Stimulated activated CD4-positive, alpha-beta T cell treated with anti-CD3 and anti-CD28 coated beads, TNF-alpha, amount 100 ng/mL, for 1 hour (primary cell): ENCODE measurements at regions not wholly inside any gene's neighbourhood (a gene's known extent, or its start where the extent isn't known, plus 50 kb on each side); places are given as distances from the start of the nearest gene placed in this dataset.
"Not testable (repeated sequence)": the region's sequence is repeated elsewhere in the genome, so short reads cannot be mapped to it uniquely, and the experiment has no call there.

Experiments used
- DNase-seq, 3 donors: peaks; one replicate each; pipeline ENCODE4 v3.0.0-alpha.2; 2020; ENCODE audit warnings: low read depth in 3 of 3, low spot score in 1 of 3

- no peak for DNase-seq
Observed at GRCh38 chr5:56309262-56309826, 76.2 kb upstream of the ANKRD55 start.

DNA sequence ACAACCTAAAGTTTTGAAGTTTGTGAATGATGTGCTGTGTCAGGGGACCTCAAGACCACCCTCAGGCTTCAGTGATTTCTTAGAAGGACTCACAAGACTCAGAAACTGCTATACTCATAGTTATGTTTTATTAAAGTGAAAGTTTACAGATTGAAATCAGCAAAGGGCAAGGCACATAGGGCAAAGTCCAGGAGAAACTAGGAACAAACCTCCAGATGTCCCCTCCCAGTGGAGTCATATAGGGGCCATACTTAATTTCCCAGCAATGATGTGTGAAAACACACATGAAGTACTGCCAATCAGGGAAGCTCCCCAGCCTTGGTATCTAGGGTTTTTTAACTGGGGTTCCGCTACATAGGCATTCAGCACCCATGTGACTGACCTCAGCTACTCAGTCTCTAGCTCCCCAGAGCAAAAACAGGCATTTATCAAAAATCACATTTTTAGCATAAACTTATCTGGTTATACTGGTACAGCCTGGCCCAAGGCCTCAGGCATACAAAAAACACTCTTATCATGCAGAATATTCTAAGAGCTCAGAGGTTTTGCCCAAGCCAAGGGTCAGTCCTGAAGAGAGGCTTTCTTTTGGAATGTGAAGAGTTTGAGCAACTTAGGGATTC is 74.7 kb upstream of the ANKRD55 start:
- no peak for DNase-seq

DNA sequence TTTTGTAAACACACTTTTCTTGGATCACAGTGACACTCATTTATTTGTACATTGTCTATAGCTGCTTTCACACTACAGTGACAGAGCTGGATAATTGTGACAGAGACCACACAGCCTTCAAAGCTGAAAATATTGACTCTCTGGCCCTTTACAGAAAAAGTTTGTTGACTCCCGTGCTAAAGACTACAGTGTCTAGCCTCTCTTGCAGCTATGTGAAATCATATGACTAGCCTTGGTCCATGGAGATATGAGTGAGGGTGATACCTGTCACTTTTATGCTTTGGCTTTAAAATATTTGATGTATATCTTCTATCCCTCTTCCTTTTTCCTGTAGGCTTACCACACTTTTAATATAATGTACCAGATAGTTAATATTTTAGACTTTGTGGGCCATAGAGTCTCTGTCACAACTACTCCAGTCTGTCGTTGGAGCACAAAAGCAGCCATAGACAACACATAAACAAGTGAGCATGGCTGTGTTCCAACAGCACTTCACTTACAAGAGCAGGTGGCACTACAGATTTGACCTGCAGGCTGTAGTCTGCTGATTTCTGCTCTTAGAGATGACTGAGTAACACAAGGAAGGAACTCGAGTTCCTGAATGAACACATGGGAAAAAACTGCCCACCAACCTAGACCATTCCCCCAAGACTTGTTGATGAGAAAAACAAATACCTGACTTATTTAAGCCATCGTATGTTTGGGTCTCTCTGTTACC is 73.5 kb upstream of the ANKRD55 start:
- DNase-seq = no peak

GRCh38 chr5:56305001-56305950 is 72.1 kb upstream of the ANKRD55 start:
- DNase-seq = no peak

DNA sequence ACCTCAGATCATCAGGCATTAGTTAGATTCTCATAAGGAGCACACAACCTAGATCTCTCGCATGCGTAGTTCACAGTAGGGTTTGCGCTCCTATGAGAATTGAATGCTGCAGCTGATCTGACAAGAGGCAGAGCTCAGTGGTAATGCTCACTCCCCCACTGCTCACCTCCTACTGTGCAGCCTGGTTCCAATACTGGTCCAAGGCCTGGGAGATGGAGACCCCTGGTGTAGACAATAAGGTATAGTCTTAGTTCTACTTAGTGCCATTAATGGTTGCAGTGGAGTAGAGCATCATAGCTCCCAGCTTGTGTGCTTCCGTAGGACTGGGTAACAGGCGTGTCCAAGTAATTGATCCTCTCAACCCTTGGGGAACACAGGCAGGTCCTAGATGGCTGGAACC is 70.4 kb upstream of the ANKRD55 start:
- DNase-seq = no peak

GRCh38 chr5:56302027-56302426 is 68.9 kb upstream of the ANKRD55 start:
- no peak for DNase-seq

DNA sequence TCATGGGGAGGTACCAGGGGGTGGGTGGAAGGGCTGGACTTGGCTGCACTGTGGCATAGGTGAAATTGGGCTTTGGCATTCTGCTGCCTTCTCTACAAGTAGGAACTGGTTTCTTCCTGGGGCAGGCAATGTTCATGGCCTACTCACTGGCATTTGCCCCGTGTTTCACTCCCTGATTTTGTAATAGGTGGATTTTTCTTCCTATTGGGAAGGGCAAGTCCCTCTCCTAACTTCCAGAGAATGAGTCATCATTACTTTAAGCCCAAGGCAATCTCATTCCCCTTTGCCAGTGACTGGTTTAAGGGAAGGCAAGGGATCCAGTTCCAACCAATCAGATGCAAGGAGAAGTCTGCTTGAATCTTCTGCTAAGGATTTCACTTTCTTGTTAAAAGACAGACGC is 67.9 kb upstream of the ANKRD55 start:
- DNase-seq = no peak

DNA sequence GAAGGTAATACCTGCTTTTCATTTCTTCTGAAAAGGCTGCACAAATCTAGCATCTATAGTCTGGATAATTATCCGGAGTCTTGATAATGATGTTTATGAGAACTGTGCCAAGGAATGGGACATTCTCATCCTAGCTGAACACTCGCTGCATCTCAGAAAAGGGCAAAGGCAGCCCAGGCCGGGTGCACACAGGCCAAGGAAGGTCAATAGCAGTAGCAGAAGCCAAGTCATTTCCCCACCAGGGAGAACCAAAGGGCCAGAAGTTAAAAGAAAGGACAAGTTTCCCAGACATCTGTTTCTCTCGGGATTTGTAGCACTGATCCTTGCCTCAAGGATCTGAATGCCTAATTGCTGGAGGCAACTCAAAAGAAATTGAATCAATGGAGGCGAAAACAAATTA is 66.1 kb upstream of the ANKRD55 start:
- DNase-seq = no peak

DNA sequence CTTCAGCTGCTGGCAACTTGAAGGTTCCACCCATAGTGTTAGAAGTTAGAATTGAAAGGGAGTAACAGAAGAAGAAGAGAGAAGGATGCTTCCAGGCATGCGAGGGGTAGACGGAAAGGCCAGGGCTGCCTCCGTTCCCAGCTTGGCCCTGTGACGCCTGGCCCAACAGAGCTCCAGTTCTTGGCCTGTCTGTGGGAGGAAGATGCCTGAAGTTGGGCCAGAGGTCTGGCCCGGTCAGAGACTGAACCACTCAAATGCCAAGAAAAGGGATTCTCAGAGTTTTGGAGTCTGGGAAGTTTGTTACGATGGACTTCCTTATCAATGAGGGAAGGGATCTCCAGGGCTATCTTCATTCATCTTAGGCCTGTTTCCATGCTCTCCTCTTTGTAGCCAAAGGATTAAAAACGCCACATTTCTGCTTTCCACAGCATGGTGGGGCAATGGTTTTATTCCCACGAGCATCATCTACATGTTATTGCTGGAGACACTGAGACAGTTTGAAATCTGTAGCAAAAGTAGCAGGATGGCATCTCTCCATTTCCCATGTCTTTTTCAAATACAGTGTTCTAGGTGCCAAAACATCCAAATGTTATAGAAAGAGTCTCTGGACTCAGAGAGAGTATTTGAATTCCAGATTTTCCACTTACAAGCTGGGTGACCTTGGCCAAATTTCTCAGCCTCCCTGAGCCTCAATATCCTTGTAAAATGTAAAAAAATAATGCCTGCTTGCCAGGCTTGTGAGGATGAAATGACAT is 65.4 kb upstream of the ANKRD55 start:
- DNase-seq = no peak

GRCh38 chr5:56297851-56298250 is 64.7 kb upstream of the ANKRD55 start:
- no peak for DNase-seq

- not testable (repeated sequence) for DNase-seq
Observed at GRCh38 chr5:56295311-56295710, 62.2 kb upstream of the ANKRD55 start.

GRCh38 chr5:56294354-56294753 is 61.2 kb upstream of the ANKRD55 start:
- DNase-seq = no peak

DNA sequence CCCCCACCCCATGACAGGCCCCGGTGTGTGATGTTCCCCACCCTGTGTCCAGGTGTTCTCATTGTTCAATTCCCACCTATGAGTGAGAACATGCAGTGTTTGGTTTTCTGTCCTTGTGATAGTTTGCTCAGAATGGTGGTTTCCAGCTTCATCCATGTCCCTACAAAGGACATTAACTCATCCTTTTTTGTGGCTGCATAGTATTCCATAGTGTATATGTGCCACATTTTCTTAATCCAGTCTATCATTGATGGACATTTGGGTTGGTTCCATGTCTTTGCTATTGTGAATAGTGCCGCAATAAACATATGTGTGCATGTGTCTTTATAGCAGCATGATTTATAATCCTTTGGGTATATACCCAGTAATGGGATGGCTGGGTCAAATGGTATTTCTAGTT is 59.7 kb upstream of the ANKRD55 start:
- not testable (repeated sequence) for DNase-seq

- no peak for DNase-seq
Observed at GRCh38 chr5:56291661-56292374, 58.7 kb upstream of the ANKRD55 start.

DNA sequence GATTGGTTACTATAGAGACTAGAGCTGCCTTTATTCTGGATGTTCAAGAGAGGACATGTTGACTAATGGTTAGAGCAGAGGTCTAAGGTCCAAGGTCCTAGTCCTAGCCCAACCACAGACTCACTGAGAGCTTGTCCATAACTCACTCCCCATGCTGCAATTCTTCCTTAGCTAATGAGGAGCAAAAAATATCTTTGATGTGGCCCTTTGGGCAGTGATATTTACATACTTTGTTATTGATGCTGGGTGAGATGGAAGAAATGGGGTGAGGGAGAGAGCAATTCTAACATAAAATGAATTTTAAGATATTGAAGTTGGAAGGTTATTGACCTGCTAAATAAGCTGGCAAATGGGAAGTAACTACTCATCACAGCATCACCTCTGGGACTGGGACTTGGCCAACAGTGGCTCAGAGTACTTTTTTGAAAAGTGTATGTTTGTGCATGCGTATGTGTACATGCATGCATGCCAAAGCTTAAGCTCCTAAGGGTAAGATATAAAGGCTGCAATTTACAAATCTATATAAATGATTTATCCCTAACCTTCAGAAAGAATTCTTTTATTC is 58.0 kb upstream of the ANKRD55 start:
- no peak for DNase-seq

DNA sequence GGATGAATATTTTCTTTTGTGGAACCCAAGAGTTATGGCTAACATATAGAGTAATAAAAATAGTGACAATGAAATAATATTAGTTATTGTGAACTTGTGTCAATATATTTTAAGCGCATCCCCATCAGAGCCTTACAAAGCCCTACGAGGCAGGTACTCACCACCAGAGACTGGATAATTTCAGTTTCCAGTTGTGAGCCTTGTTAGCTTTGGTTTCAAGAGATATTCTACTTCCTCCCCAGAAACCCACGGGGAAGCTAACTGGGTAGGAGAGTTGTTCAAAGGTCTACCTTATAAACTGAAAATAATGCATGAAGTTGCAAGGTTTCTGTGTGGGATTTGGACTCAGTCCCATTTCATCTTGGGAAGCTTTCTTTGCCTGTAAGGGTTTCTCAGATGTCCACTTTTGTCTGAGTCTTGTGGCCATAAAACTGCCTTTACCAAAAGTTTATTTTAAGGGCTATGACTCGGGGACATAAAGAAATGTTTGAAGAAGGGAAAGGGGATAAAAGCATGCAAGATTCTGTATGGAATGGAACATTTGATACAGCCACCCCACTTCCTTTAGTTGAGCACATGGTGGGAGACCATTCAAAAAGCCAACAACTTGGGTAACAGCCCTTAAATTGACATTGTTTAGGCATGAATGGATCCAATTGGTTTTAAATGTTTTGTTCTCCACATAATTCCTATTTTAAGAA is 57.4 kb upstream of the ANKRD55 start:
- DNase-seq = no peak

DNA sequence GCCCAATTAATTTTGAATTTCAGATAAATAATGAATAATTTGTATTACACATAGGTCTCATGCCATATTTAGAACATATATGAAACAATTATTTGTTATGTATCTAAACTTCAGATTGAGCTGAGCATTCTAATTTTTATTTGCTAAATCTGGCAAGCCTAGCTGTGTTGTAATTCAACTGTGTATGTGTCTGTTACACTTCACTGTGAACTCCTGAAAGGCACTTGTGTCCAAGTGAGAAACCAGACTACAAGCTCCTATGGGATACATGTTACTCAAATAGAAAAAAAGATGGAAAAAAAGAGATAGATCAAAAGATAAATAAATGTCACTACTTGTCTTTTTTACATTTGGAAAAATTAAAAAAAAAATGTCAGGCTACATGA is 56.5 kb upstream of the ANKRD55 start:
- DNase-seq = no peak

GRCh38 chr5:56288873-56289601 is 55.9 kb upstream of the ANKRD55 start:
- no peak for DNase-seq
